Activated T-helper 17 cell treated with anti-CD3 and anti-CD28 coated beads, Interleukin-2, amount 50 U/mL, for 72 hours (primary cell): ENCODE measurements at regions not wholly inside any gene's neighbourhood (a gene's known extent, or its start where the extent isn't known, plus 50 kb on each side); places are given as distances from the start of the nearest gene placed in this dataset.

Experiments used
- ATAC-seq: fragments of 150-1000 bp; cut with Tn5 transposase; replicated peaks from 2 replicates; pipeline ENCODE4 v1.10.0; 2021; ENCODE audit warnings: mild to moderate bottlenecking, moderate library complexity
- H3K27ac Mint-ChIP-seq: one replicate; pipeline ENCODE4 v1.8.0; 2022; ENCODE audit warnings: mixed read lengths
- H3K27me3 Mint-ChIP-seq: one replicate; pipeline ENCODE4 v1.8.0; 2022; ENCODE audit warnings: mixed read lengths
- H3K36me3 Mint-ChIP-seq: one replicate; pipeline ENCODE4 v1.8.0; 2022; ENCODE audit warnings: low read depth, mild to moderate bottlenecking, mixed read lengths
- H3K4me1 Mint-ChIP-seq: one replicate; pipeline ENCODE4 v1.8.0; 2022; ENCODE audit warnings: mixed read lengths
- H3K4me3 Mint-ChIP-seq: one replicate; pipeline ENCODE4 v1.8.0; 2022; ENCODE audit warnings: mild to moderate bottlenecking, mixed read lengths
- H3K9me3 Mint-ChIP-seq: one replicate; pipeline ENCODE4 v1.8.0; 2022; ENCODE audit warnings: mixed read lengths

- Mint-ChIP-seq H3K27me3 (peaks cover 3% of the 10 kb centered on the region), H3K4me3 (no peak overlapping the region), H3K27ac (no peak overlapping the region), H3K4me1 (no peaks in the 10 kb centered on the region), H3K9me3 (peaks cover 7% of the 10 kb centered on the region), H3K36me3 (no peaks in the 10 kb centered on the region)
- ATAC-seq = no peak
Measured at GRCh38 chr15:95169541-95170459, 938.4 kb downstream of the MCTP2 start.

GRCh38 chr15:95170561-95171380 is 939.4 kb downstream of the MCTP2 start:
- Mint-ChIP-seq H3K27ac (no peak overlapping the region), H3K36me3 (no peaks in the 10 kb centered on the region)
- ATAC-seq = no peak

DNA sequence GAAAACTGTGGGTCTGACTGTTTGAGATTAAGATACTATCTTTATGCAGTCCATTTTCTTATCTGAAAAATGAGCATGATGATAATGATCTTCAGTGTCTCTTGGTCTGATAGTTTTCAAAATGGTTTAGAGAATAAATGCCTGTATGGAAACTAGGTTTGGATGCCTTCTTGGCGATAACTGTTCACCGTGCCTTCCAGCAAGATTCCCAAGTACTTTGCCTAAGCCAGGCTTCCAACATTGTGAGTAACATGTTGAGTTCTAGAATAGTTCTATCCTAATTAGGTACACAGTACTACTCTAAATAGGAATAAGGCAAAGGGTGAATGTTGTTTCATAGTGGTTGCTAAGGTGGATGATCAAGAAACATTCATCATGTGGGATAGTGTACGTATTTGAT is 940.2 kb downstream of the MCTP2 start:
- Mint-ChIP-seq H3K36me3 (no peaks in the 10 kb centered on the region), H3K4me3 (no peak overlapping the region), H3K27me3 (no peaks in the 10 kb centered on the region), H3K4me1 (no peaks in the 10 kb centered on the region), H3K27ac (no peak overlapping the region), H3K9me3 (peaks cover 4% of the 10 kb centered on the region)
- ATAC-seq = no peak

More at GRCh38 chr15:95170561-95171380, 939.4 kb downstream of the MCTP2 start:
- H3K4me3 Mint-ChIP-seq = no peak overlapping the region
- peaks cover 4% of the 10 kb centered on the region for H3K9me3 Mint-ChIP-seq
- no peaks in the 10 kb centered on the region for H3K27me3 Mint-ChIP-seq
- H3K4me1 Mint-ChIP-seq = no peaks in the 10 kb centered on the region

DNA sequence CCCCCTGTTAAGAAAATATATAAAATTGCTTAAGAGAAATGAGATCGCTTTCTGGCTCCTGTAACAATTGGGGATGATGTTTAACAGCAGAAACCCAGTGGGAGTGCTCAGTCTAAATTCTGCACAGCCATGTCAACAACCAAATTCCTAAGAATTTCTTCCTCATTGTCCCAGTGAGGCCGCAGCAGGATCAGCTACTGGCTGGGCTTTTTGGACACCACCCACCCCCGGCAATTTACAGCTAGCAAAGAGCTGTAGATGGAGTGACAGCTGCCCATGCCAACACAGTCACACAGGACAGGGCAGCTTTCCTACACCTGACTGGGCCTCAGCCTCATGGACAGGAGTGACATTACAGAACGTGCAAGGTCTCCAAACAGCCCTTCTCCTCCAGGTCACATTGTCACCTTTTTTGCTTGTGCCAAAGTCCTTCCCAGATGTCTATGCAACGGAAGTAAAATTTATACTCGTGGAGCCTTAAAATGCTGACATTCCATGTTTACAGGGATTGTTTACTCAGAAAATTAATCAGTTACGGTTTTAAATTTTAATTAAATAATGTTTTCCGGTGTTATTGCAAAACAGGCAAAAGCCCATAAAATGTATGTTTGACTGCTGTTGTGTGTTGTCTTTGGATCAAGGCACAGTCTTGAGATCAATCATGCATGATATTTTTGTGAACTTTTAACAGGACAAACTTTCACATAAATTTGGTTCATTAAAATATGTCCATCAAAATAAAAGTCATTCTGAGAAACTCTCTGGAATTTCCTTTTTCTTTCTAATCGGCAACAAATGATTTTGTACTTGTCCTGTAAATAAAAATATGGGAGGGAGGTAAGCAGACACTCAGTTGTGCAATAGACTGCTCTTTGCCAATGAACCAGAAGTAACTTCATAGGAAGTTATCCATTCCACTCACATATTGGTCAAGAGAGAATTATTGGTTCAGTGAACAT is 943.2 kb downstream of the MCTP2 start:
- no peak for ATAC-seq
- Mint-ChIP-seq H3K4me3 (no peak overlapping the region), H3K36me3 (no peaks in the 10 kb centered on the region), H3K27me3 (no peaks in the 10 kb centered on the region), H3K9me3 (no peaks in the 10 kb centered on the region), H3K27ac (no peak overlapping the region), H3K4me1 (no peaks in the 10 kb centered on the region)

DNA sequence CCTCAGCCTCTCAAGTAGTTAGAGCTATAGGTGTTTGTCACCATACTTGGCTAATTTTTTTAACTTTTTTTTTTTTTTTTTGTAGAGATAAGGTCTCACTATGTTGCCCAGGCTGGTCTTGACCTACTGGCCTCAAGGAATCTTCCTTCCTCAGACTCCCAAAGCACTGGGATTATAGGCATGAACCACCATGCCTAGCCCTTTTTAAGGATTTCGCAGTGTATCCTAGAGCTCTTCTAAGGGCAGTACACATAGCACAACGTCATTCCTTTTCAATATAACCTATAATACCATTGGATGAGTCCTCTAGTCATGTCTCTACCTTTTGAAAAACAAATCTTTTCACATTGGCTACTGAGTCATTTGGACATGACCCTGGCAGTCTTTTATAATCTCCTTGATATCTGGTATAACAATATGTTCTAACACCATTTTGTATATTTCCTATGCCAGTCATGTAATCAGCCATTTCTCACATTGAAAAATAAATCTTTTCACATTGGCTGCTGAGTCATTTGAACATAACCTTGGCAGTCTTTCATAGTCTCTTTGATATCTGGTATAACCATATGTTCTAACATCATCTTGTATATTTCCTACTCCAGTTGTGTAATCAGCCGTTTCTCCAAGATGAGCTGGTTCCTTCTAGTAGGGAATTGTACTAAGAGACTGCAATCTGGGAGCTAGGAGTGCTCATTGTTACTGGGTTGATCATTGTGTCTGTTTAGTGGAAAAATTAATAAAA is 944.7 kb downstream of the MCTP2 start:
- no peaks in the 10 kb centered on the region for H3K36me3 Mint-ChIP-seq
- no peaks in the 10 kb centered on the region for H3K27me3 Mint-ChIP-seq
- H3K27ac Mint-ChIP-seq = no peak overlapping the region
- ATAC-seq = no peak
- H3K9me3 Mint-ChIP-seq = peaks cover 3% of the 10 kb centered on the region
- no peak overlapping the region for H3K4me3 Mint-ChIP-seq
- no peaks in the 10 kb centered on the region for H3K4me1 Mint-ChIP-seq

GRCh38 chr15:95176794-95177577 is 945.6 kb downstream of the MCTP2 start:
- H3K36me3 Mint-ChIP-seq = no peaks in the 10 kb centered on the region
- H3K27me3 Mint-ChIP-seq = no peaks in the 10 kb centered on the region
- H3K4me3 Mint-ChIP-seq = no peak overlapping the region
- no peak for ATAC-seq
- H3K9me3 Mint-ChIP-seq = peaks cover 3% of the 10 kb centered on the region
- no peaks in the 10 kb centered on the region for H3K4me1 Mint-ChIP-seq
- H3K27ac Mint-ChIP-seq = no peak overlapping the region

- Mint-ChIP-seq H3K27me3 (no peaks in the 10 kb centered on the region), H3K9me3 (peaks cover 3% of the 10 kb centered on the region), H3K4me1 (no peaks in the 10 kb centered on the region), H3K4me3 (no peak overlapping the region), H3K27ac (no peak overlapping the region), H3K36me3 (no peaks in the 10 kb centered on the region)
- no peak for ATAC-seq
Measured at GRCh38 chr15:95180530-95180929, 949.2 kb downstream of the MCTP2 start.

DNA sequence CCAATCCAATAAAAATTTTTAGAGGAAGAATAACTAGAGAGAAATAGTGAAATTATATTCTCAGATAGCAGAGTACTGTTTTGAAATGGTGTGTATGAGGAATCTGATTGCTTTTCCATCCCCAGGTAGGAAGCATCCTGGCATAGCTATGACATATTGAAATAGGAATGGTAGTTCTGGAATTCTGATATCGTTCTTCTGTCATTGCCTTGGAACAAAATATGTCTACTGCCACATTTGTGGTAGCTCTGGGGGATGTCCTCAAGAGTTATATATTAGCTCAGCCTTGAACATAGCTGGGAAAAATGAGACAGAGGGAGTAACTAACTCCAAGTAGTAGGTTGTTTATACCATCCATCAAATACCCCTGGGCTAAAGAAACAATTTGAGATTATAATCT is 950.7 kb downstream of the MCTP2 start:
- no peak overlapping the region for H3K4me3 Mint-ChIP-seq
- ATAC-seq = no peak
- H3K27me3 Mint-ChIP-seq = no peaks in the 10 kb centered on the region
- no peaks in the 10 kb centered on the region for H3K4me1 Mint-ChIP-seq
- H3K27ac Mint-ChIP-seq = no peak overlapping the region
- no peaks in the 10 kb centered on the region for H3K36me3 Mint-ChIP-seq
- peaks cover 3% of the 10 kb centered on the region for H3K9me3 Mint-ChIP-seq

DNA sequence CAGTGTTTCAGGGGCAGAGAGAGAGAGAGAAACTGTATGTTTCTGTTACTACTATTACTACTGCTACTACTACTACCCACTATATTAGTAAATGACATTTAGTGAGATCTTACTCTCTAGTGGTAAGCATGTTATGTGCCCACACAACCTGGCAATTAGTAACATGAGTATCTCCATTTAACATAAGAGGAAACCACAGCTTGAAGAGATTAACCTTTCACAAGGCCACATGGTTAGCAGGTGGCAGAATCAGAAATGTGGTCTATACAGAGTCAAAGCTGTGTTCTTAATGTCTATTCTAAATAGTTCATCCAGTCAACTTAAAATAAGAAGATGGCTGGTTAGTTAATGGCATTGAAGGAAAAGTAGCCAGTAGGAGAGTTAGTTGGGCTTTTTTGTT is 961.6 kb downstream of the MCTP2 start:
- Mint-ChIP-seq H3K4me3 (no peak overlapping the region), H3K4me1 (no peaks in the 10 kb centered on the region), H3K36me3 (no peaks in the 10 kb centered on the region), H3K27me3 (no peaks in the 10 kb centered on the region), H3K9me3 (no peaks in the 10 kb centered on the region), H3K27ac (no peak overlapping the region)
- ATAC-seq = no peak

DNA sequence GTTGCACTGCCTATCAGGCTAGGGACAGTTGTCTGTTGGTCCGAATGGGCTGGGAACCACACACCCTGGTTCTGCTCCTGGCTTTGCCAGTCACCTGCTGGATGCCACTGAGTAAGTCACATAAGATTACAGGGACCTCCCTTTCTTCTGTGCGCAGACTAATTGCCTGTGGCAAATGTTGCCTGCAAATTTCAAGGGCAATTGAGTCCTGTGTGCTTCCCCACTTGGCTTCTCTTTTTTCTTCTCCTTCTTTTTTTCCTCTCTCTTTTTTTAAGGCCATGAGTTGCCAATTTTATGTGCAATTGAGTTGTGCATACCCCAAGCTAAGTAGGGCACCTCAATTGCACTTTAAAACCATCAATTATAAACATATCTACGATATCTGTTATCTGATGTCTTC is 963.4 kb downstream of the MCTP2 start:
- no peaks in the 10 kb centered on the region for H3K36me3 Mint-ChIP-seq
- H3K27ac Mint-ChIP-seq = no peak overlapping the region
- no peak overlapping the region for H3K4me3 Mint-ChIP-seq
- ATAC-seq = no peak
- H3K27me3 Mint-ChIP-seq = no peaks in the 10 kb centered on the region
- H3K9me3 Mint-ChIP-seq = peaks cover 2% of the 10 kb centered on the region
- H3K4me1 Mint-ChIP-seq = no peaks in the 10 kb centered on the region

DNA sequence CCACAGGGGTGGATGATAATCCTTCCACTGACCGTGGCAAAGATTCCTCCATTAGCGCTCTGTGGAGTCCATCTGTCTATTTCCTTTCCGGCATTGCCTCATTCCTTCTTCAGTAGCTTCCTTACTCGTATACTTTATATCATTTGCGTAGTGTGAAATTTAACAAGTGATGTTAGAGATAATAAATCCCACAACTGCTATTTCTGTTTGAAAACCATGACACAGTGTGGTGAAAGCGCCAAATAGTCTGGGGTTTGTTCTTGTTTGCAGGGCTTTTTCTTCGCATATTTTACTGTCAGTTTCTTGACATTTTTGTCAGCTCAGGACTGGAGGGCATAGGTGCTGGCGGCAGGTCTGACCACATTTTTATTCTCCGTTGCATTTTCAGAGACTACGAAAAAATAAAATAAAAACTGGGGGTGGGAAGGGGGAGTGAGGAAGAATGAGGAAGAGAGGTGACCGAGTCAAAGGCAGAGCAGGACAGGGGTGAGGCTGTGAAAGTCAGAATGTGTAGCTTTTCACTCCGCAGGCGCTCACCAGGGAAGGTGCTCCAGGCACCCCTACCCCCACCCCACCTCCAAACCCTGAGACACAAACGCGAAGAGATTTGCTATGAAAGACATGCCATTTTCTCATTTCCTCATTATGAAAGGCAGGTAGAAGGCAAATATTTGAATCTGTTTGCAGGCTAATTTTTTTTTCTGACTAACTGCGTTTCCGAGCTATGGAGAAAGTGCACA is 965.0 kb downstream of the MCTP2 start:
- ATAC-seq = no peak
- Mint-ChIP-seq H3K9me3 (peaks cover 11% of the 10 kb centered on the region), H3K4me1 (no peaks in the 10 kb centered on the region), H3K36me3 (no peaks in the 10 kb centered on the region), H3K4me3 (no peak overlapping the region), H3K27me3 (no peaks in the 10 kb centered on the region), H3K27ac (no peak overlapping the region)

DNA sequence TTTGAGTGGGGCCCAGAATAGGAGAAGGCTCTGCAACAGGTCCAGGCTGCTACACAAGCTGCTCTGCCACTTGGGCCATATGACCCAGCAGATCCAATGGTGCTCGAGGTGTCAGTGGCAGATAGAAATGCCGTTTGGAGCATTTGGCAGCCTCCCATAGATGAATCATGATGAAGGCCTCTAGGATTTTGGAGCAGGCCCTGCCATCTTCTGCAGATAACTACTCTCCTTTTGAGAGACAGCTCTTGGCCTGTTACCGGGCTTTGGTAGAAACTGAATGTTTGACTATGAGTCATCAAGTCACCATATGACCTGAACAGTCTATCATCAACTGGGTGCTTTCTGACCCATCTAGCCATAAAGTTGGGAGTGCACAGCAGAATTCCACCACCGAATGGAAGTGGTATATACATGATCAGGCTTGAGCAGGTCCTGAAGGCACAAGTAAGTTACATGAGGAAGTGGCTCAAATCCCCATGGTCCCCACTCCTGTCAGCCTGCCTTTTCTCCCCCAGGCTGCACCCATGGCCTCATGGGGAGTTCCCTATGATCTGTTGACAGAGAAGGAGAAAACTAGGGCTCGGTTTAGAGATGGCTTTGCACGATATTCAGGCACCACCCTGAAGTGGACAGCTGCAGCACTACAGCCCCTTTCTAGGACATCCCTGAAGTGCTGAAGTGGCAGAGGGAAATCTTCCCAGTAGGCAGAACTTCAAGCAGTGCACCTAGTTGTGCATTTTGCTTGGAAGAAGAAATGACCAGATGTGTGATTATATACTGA is 971.4 kb downstream of the MCTP2 start:
- H3K36me3 Mint-ChIP-seq = no peaks in the 10 kb centered on the region
- no peak overlapping the region for H3K4me3 Mint-ChIP-seq
- H3K27ac Mint-ChIP-seq = no peak overlapping the region
- H3K27me3 Mint-ChIP-seq = no peaks in the 10 kb centered on the region
- ATAC-seq = no peak
- no peaks in the 10 kb centered on the region for H3K4me1 Mint-ChIP-seq
- peaks cover 23% of the 10 kb centered on the region for H3K9me3 Mint-ChIP-seq
